ENCODE measurements at regions not wholly inside any gene's neighbourhood (a gene's known extent, or its start where the extent isn't known, plus 50 kb on each side); places are given as distances from the start of the nearest gene placed in this dataset.

DNA sequence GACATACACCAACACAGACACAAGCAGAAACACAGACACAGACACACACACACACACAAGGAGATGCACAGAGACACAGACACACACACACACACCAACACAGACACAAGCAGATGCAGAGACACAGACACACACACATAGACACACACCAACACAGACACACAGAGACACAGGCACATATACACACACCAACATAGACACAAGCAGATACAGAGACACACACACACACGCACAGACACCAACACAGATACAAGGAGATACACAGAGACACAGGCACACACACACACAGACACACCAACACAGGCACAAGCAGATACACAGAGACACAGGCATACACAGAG lies 347.2 kb upstream of the KLF6 start:
- Histone ChIP-seq H3K4me3 (ENCODE audit: low read length) (no peak overlapping the region), H3K36me3 (ENCODE audit: insufficient read depth, low read length) (no peaks in the 10 kb centered on the region), H3K4me1 (ENCODE audit: insufficient read depth, low read length) (no peaks in the 10 kb centered on the region), H3K27me3 (ENCODE audit: insufficient read depth, low read length) (no peaks in the 10 kb centered on the region), H3K9me3 (ENCODE audit: low read length) (no peaks in the 10 kb centered on the region), H2AFZ (ENCODE audit: low read depth, low read length) (no peak overlapping the region)

DNA sequence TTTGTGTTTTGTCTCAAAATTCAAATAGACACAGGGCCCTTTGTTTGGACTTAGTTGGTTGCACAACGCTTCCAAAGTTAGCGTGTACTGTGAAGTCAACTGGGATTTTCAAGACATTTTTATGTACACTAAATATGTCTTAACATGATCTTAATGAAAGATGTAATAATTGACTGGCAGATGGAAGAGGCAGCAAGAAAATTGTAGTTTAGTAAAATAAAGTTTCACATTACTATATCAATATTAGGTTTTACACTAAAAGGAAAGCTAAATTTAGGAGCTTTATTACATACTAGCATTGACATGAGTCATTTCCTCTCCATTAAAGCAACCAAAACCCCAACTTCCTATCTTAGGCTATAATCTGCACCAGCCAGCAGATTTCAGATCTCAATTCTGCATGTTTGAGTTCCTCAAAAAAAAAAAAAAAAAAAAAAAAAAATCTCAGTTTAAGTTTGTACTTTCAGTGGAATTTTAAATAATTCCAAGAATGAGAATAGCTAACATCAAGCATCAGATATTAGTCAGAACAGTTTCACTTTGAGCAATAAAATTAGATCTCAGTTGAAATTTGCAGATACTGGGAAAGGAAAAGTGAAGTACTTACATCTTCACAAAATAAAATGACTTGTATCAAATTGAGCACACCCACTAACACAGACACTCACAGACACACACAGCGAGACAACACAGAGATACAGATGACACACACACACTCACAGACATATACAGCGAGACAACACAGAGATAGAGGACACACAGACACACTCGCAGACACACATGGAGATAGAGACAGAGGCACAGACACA lies 346.6 kb upstream of the KLF6 start:
- Histone ChIP-seq H3K4me1 (ENCODE audit: insufficient read depth, low read length) (no peaks in the 10 kb centered on the region), H3K27me3 (ENCODE audit: insufficient read depth, low read length) (no peaks in the 10 kb centered on the region), H3K9me3 (ENCODE audit: low read length) (no peaks in the 10 kb centered on the region), H3K4me3 (ENCODE audit: low read length) (no peak overlapping the region), H3K36me3 (ENCODE audit: insufficient read depth, low read length) (no peaks in the 10 kb centered on the region), H2AFZ (ENCODE audit: low read depth, low read length) (no peak overlapping the region)

DNA sequence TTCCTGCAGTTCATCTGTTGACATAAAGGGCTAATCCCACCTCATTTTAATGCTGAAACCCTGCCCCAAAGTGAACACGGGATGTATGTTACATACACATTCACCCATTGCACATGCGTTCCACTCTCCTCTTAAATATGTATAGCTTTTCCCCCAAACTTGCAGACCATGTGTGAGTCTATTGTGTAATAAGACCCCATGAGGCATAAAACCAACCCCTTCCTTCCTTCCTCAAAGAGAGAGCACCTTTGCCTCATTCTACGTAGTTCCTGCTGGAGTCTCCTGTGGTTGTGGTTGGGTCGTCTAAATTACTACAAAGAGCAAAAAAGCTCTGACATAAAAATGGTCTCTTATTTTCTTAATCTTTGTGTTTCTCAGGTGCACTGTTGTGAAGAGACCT lies 345.7 kb upstream of the KLF6 start:
- no peaks in the 10 kb centered on the region for H3K36me3 ChIP-seq (ENCODE audit: insufficient read depth, low read length)
- no peaks in the 10 kb centered on the region for H3K4me1 ChIP-seq (ENCODE audit: insufficient read depth, low read length)
- H3K9me3 ChIP-seq (ENCODE audit: low read length), result no peaks in the 10 kb centered on the region
- no peak overlapping the region for H3K4me3 ChIP-seq (ENCODE audit: low read length)
- H3K27me3 ChIP-seq (ENCODE audit: insufficient read depth, low read length), result no peaks in the 10 kb centered on the region
- no peak overlapping the region for H2AFZ ChIP-seq (ENCODE audit: low read depth, low read length)

DNA sequence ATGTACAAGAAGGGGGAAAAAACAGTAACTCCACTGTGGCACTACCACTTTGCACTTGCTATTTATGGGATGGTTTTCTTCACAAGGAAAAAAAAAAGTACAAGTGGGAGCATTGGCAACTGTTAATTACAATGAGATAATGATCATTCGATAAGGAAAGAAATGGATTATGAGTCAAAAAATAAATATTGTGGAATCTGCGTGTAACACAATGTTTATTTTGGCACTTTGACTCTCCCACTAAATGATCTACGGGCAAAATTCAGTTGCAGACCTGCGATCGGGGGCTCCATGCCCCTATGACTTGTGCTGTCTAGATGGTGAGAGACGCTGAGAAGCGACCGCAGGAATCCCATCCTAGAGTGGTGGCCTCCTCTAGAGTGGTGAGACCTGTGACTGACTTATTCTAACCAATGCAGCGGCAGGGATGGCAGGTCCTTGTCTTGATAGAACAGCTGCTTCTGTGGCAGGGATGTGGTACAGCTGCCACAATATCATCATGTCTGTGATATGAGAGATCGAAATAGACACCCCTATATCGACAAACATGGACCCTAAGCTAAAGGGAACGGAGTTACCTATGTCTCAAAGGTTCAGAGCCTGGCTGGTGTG lies 345.0 kb upstream of the KLF6 start:
- no peak overlapping the region for H3K4me3 ChIP-seq (ENCODE audit: low read length)
- no peaks in the 10 kb centered on the region for H3K36me3 ChIP-seq (ENCODE audit: insufficient read depth, low read length)
- no peaks in the 10 kb centered on the region for H3K9me3 ChIP-seq (ENCODE audit: low read length)
- no peaks in the 10 kb centered on the region for H3K27me3 ChIP-seq (ENCODE audit: insufficient read depth, low read length)
- no peaks in the 10 kb centered on the region for H3K4me1 ChIP-seq (ENCODE audit: insufficient read depth, low read length)
- no peak overlapping the region for H2AFZ ChIP-seq (ENCODE audit: low read depth, low read length)

DNA sequence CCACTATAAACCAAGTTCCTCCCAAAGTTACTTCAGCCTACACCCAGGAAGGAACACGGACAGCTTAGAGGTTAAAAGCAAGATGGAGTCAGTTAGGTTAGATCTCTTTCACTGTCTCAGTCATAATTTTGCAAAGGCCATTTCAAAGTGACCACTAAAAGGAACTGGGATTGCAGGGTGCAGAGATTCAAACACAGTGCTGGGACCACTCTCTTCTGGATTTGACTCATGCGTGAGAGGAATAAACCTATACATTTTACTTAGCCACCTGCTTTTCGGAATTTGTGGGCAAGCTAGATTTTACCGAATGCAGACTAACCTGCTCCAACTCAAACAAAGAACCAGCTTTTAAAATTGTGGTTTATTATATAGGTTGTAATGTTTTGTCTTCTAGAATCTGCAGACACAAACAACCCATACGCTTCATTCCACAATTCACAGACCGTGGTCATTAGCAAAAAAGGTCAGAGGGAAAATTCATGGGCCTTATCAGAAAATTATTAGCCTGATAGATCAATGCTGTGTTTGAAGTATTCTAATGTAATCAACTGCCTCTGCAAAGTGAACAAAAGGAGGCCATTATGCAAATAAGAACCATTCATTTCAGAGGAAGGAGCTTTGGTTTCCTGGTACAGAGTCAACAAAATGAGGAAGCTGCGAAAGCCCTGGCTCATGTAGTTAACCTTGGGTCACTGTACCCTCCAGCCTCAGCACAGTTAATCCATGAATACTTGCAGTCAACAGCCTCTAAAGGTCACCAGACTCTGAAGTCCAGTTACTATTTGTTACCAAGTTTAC lies 342.7 kb upstream of the KLF6 start:
- no peak overlapping the region for H3K4me3 ChIP-seq (ENCODE audit: low read length)
- no peaks in the 10 kb centered on the region for H3K27me3 ChIP-seq (ENCODE audit: insufficient read depth, low read length)
- peaks cover 6% of the 10 kb centered on the region for H3K4me1 ChIP-seq (ENCODE audit: insufficient read depth, low read length)
- H3K9me3 ChIP-seq (ENCODE audit: low read length), result no peaks in the 10 kb centered on the region
- no peaks in the 10 kb centered on the region for H3K36me3 ChIP-seq (ENCODE audit: insufficient read depth, low read length)
- H2AFZ ChIP-seq (ENCODE audit: low read depth, low read length), result no peak overlapping the region

DNA sequence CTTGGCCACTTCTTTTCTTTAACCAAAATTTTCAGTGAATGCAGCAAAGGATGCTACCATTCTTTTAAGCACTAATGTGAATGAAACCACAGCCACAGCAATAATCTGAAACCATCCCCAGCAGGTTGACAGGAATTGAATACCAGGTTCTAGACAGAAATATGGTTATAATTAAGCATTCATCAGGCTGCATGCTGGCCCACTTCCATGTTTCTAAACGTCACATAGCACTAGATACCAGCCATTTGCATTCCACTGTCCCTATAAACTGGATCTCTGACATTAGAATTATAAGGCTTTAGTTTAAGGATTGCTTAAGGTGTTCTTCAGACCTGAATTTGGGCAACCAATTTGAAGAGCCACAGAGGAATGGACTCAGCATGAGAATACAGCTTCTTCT lies 340.8 kb upstream of the KLF6 start:
- Histone ChIP-seq H3K9me3 (ENCODE audit: low read length) (no peaks in the 10 kb centered on the region), H3K27me3 (ENCODE audit: insufficient read depth, low read length) (no peaks in the 10 kb centered on the region), H3K36me3 (ENCODE audit: insufficient read depth, low read length) (no peaks in the 10 kb centered on the region), H2AFZ (ENCODE audit: low read depth, low read length) (no peak overlapping the region), H3K4me3 (ENCODE audit: low read length) (no peak overlapping the region), H3K4me1 (ENCODE audit: insufficient read depth, low read length) (peaks cover 6% of the 10 kb centered on the region)

DNA sequence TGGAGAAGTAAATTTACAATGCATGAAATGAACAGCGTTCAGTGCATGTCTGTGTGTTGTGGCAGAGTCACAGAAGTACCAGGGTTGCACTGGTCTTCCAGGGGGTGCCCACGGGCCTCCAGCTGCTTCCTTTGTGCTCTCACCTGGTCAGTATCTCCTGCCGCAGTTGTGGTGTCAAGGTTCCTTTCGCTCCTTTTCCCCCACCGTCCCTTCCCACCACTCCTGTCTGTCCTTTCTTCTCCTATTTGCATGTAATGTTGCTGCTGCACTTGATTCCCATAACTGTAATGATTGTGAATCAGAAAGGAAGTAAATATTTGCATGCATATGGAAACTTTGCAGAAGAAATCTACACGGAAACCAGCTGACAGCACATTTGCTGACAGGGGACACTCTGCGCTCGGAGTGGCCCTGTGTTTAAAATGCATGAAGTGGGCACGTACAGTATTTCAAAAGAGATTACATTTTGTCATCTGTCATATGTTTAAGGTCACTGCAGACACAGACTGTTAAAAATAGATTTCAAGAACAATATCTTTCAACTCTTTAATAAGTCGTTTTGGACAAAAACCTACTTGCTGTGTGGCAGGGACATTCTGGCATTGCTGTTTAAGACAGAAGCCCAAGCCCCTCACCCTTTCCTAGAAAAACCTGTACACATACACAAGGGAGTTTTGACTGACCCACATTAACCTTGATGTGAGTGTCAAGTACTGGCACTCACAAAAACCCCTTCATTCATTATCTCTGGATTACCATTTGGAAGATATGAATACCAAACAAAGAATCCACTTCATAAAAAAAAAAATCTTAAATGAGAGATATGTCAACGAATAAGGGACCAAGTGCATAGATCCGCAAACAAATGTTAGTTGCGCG lies 336.7 kb upstream of the KLF6 start:
- Histone ChIP-seq H3K4me1 (ENCODE audit: insufficient read depth, low read length) (peaks cover 6% of the 10 kb centered on the region), H3K27me3 (ENCODE audit: insufficient read depth, low read length) (no peaks in the 10 kb centered on the region)

DNA sequence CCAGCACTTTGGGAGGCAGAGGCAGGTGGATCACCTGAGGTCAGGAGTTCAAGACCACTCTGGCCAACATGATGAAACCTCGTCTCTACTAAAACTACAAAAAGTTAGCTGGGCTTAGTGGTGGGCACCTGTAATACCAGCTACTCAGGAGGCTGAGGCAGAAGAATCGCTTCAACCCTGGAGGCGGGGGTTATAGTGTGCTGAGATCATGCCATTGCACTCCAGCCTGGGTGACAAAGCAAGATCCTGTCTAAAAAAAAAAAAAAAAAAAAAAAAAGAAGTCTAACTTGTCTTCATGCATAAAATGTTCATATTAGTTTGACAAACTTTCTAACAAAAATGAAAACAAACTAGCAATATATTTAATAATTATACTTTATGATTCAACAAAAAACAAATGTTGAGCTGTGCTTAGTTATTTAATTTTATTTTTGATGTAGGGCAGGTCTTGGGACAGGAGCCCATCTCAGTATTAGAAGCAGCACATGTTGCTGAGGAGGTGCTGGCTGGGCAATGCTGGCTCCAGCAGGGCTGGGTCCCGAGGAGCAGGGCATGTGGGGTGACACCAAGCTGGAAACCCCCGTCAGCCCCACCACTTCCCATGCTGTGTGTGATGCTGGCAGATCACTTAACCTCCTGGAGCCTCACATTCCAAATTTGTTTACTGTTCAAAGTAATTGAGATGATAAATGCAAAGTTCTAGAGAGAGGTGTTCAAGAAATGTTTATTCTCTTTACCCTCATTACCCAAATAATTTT lies 335.3 kb upstream of the KLF6 start:
- Histone ChIP-seq H3K9me3 (ENCODE audit: low read length) (no peaks in the 10 kb centered on the region), H3K27me3 (ENCODE audit: insufficient read depth, low read length) (no peaks in the 10 kb centered on the region), H3K4me1 (ENCODE audit: insufficient read depth, low read length) (peaks cover 6% of the 10 kb centered on the region), H2AFZ (ENCODE audit: low read depth, low read length) (no peak overlapping the region), H3K4me3 (ENCODE audit: low read length) (no peak overlapping the region), H3K36me3 (ENCODE audit: insufficient read depth, low read length) (no peaks in the 10 kb centered on the region)

More for the DNA sequence above, 336.7 kb upstream of the KLF6 start:
- Histone ChIP-seq H3K4me3 (ENCODE audit: low read length) (no peak overlapping the region), H3K36me3 (ENCODE audit: insufficient read depth, low read length) (no peaks in the 10 kb centered on the region), H3K9me3 (ENCODE audit: low read length) (no peaks in the 10 kb centered on the region), H2AFZ (ENCODE audit: low read depth, low read length) (no peak overlapping the region)

DNA sequence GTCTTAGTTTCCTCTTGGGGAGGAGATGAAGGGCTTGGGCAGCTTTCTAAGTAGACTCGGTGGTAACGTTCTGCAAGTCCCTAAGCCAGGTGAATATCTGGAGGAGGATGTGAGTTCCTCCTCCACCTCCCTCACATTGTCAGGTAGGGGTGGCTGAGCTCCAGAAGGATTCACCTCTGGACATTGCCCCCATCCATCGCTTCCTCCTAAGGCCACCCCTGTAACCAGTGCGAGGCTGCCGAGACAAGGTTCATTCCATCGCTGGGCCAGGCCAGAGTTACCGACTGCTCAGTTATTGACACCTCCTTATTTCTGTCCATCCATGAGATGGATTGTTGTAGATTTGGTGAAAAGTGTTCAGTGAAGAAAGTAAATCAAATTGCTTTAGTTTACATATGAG lies 334.1 kb upstream of the KLF6 start:
- Histone ChIP-seq H3K27me3 (ENCODE audit: insufficient read depth, low read length) (no peaks in the 10 kb centered on the region), H3K36me3 (ENCODE audit: insufficient read depth, low read length) (no peaks in the 10 kb centered on the region), H3K4me1 (ENCODE audit: insufficient read depth, low read length) (peaks cover 6% of the 10 kb centered on the region), H3K4me3 (ENCODE audit: low read length) (no peak overlapping the region), H2AFZ (ENCODE audit: low read depth, low read length) (no peak overlapping the region), H3K9me3 (ENCODE audit: low read length) (no peaks in the 10 kb centered on the region)

DNA sequence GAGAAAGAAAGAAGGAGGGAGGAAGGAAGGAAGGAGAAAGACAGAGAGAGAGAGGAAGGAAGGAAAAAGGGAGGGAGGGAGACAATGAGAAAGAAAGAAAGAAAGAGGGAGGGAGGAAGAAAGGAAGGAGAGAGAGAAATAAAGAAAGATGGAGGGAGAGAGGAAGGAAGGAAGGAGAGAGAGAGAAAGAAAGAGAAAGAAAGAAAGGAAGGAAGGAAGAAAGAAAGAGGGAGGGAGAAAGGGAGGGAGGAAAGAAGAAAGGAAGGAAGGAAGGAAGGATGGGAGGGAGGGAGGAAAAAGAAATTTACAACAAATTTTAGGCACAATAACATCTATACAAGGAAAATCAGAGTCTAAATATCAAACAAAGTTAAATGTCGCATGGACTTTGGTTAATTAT lies 332.6 kb upstream of the KLF6 start:
- H3K36me3 ChIP-seq (ENCODE audit: insufficient read depth, low read length), result no peaks in the 10 kb centered on the region
- H3K4me1 ChIP-seq (ENCODE audit: insufficient read depth, low read length), result no peaks in the 10 kb centered on the region
- H3K27me3 ChIP-seq (ENCODE audit: insufficient read depth, low read length), result no peaks in the 10 kb centered on the region
- no peak overlapping the region for H2AFZ ChIP-seq (ENCODE audit: low read depth, low read length)
- H3K9me3 ChIP-seq (ENCODE audit: low read length), result no peaks in the 10 kb centered on the region
- no peak overlapping the region for H3K4me3 ChIP-seq (ENCODE audit: low read length)

DNA sequence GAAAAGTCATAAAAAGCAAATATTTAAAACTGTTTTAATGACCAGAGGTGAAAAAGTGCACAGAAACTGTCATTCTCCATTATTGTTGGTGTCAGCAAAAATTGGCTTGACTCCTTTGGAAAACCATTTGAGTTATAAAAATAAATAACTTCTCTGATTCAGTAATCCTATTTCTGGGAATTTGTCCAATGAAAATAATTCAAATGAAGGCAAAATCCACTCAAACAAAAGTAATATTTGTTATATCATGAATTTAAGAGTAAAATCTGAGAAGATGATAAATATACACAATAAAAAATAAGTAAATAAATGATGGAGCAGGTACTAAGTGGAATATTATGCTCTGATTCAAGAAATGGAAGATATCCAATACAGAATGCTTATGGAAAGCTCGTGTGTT lies 326.6 kb upstream of the KLF6 start:
- no peaks in the 10 kb centered on the region for H3K27me3 ChIP-seq (ENCODE audit: insufficient read depth, low read length)
- peaks cover 6% of the 10 kb centered on the region for H3K4me1 ChIP-seq (ENCODE audit: insufficient read depth, low read length)
- no peaks in the 10 kb centered on the region for H3K36me3 ChIP-seq (ENCODE audit: insufficient read depth, low read length)
- H3K4me3 ChIP-seq (ENCODE audit: low read length), result no peak overlapping the region
- H2AFZ ChIP-seq (ENCODE audit: low read depth, low read length), result no peak overlapping the region
- no peaks in the 10 kb centered on the region for H3K9me3 ChIP-seq (ENCODE audit: low read length)

DNA sequence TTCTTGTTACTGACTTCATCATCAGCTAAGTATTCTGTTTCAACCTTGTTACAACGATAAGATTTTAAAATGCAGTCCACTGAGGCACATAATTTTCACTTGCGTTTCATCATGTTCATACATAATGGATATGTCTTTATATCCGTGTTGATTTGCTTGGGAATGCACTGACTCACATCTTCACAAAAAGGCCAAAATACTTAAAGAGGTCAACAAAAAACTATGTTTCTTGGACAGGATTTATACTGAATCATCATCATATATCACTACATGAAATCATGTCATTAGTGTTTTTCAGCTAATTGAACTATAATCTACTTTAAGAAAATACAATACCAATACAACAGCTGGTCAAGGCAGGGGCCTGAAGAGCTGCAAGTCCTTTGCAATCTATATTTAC lies 324.5 kb upstream of the KLF6 start:
- no peak overlapping the region for H2AFZ ChIP-seq (ENCODE audit: low read depth, low read length)
- H3K9me3 ChIP-seq (ENCODE audit: low read length), result no peaks in the 10 kb centered on the region
- peaks cover 6% of the 10 kb centered on the region for H3K4me1 ChIP-seq (ENCODE audit: insufficient read depth, low read length)
- H3K27me3 ChIP-seq (ENCODE audit: insufficient read depth, low read length), result no peaks in the 10 kb centered on the region
- H3K36me3 ChIP-seq (ENCODE audit: insufficient read depth, low read length), result no peaks in the 10 kb centered on the region
- no peak overlapping the region for H3K4me3 ChIP-seq (ENCODE audit: low read length)
